ENCODE measurements at regions not wholly inside any gene's neighbourhood (a gene's known extent, or its start where the extent isn't known, plus 50 kb on each side); places are given as distances from the start of the nearest gene placed in this dataset.

DNA sequence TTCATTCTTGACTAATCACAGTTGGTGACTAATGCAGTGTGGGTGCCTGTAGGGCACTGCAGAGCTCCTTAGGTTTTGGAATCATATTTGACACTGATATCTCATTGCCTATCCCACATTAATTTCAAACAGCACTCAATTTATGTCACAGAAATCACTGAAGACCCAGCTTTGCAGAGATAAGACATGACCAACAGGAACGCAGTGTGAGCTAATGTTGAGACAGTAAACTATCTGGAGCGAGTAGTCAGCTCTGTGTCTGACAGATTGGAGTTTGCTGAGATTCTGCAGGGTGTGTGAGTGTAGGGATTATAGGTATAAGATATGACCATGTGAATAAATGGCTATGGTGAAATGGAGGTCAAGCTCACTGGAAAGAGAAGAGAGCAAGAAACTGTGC lies 1586.1 kb upstream of the AGA start:
- no peak overlapping the region for H3K4me3 ChIP-seq (replicated peaks; ENCODE audit: insufficient read depth, low read length)
- H3K27me3 ChIP-seq (ENCODE audit: insufficient read depth, poor library complexity, severe bottlenecking): no peaks in the 10 kb centered on the region
- TF ChIP-seq, protein P1, sequence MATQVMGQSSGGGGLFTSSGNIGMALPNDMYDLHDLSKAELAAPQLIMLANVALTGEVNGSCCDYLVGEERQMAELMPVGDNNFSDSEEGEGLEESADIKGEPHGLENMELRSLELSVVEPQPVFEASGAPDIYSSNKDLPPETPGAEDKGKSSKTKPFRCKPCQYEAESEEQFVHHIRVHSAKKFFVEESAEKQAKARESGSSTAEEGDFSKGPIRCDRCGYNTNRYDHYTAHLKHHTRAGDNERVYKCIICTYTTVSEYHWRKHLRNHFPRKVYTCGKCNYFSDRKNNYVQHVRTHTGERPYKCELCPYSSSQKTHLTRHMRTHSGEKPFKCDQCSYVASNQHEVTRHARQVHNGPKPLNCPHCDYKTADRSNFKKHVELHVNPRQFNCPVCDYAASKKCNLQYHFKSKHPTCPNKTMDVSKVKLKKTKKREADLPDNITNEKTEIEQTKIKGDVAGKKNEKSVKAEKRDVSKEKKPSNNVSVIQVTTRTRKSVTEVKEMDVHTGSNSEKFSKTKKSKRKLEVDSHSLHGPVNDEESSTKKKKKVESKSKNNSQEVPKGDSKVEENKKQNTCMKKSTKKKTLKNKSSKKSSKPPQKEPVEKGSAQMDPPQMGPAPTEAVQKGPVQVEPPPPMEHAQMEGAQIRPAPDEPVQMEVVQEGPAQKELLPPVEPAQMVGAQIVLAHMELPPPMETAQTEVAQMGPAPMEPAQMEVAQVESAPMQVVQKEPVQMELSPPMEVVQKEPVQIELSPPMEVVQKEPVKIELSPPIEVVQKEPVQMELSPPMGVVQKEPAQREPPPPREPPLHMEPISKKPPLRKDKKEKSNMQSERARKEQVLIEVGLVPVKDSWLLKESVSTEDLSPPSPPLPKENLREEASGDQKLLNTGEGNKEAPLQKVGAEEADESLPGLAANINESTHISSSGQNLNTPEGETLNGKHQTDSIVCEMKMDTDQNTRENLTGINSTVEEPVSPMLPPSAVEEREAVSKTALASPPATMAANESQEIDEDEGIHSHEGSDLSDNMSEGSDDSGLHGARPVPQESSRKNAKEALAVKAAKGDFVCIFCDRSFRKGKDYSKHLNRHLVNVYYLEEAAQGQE (IDR thresholded peaks at IDR 0.05; ENCODE audit: insufficient replicate concordance, low read depth): no peak
- TF ChIP-seq SPI1 (IDR thresholded peaks at IDR 0.05; ENCODE audit: borderline replicate concordance, low read depth): no peak
- TF ChIP-seq POLR2AphosphoS5 (IDR thresholded peaks at IDR 0.05; ENCODE audit: low read depth): no peak
- TF ChIP-seq GABPA (IDR thresholded peaks at IDR 0.05; ENCODE audit: low read depth): no peak
- TF ChIP-seq CTCF (IDR thresholded peaks at IDR 0.05; ENCODE audit: insufficient read depth, low read length): no peak
- H3K27ac ChIP-seq (replicated peaks): no peak overlapping the region
- no peak for DNase-seq (ENCODE audit: low read depth in 1 of 2, low spot score in 1 of 2)

DNA sequence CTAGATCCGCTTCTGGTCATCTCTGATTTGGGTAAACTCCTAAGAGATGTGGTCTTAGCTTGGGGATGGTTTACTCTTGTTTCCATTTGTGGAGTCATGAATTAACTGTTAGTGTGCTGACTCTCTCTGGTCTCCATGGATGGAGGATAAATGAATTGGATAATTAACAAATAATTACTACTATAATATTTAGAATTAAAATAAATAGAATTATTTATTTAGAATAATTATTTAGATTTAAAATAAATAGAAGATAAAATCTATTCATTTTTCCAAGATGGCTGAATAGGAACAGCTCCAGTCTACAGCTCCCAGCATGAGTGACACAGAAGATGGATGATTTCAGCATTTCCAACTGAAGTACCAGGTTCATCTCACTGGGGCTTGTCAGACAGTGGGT lies 1587.4 kb upstream of the AGA start:
- H3K27me3 ChIP-seq (ENCODE audit: insufficient read depth, poor library complexity, severe bottlenecking): no peaks in the 10 kb centered on the region
- H3K4me3 ChIP-seq (replicated peaks; ENCODE audit: insufficient read depth, low read length): no peak overlapping the region
- DNase-seq (ENCODE audit: low read depth in 1 of 2, low spot score in 1 of 2): no peak
- H3K27ac ChIP-seq (replicated peaks): no peak overlapping the region
- TF ChIP-seq SPI1 (IDR thresholded peaks at IDR 0.05; ENCODE audit: borderline replicate concordance, low read depth) (no peak), POLR2AphosphoS5 (IDR thresholded peaks at IDR 0.05; ENCODE audit: low read depth) (no peak), GABPA (IDR thresholded peaks at IDR 0.05; ENCODE audit: low read depth) (no peak)

DNA sequence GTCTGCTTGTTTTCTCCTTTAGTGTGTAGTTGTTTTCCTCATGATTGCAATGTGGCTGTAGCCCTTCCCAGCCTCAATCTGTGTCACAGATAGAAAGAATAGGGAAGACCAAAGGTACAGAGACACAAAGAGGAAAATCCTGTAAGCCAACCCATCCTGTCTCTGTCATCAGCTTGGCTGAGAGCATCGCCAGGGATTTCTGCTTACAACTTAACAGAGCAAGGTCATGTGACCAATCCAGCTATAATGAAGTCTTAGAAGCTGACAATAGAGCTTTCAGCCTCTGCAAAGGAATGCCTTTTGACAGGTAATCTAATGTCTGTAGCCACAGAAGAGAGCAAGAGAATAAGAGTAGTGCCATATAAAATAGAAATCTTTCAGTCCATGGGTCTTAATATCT lies 1598.0 kb upstream of the AGA start:
- no peak overlapping the region for H3K4me3 ChIP-seq (replicated peaks; ENCODE audit: insufficient read depth, low read length)
- H3K27me3 ChIP-seq (ENCODE audit: insufficient read depth, poor library complexity, severe bottlenecking): no peaks in the 10 kb centered on the region
- TF ChIP-seq SPI1 (IDR thresholded peaks at IDR 0.05; ENCODE audit: borderline replicate concordance, low read depth): no peak
- no peak overlapping the region for H3K27ac ChIP-seq (replicated peaks)
- no peak for DNase-seq (ENCODE audit: low read depth in 1 of 2, low spot score in 1 of 2)

- Histone ChIP-seq H3K27me3 (ENCODE audit: insufficient read depth, poor library complexity, severe bottlenecking) (no peaks in the 10 kb centered on the region), H3K27ac (replicated peaks) (no peak overlapping the region), H3K4me3 (replicated peaks; ENCODE audit: insufficient read depth, low read length) (no peak overlapping the region)
- TF ChIP-seq POLR2AphosphoS5 (IDR thresholded peaks at IDR 0.05; ENCODE audit: low read depth): no peak
- TF ChIP-seq, protein P1 (IDR thresholded peaks at IDR 0.05; ENCODE audit: insufficient replicate concordance, low read depth): no peak
- TF ChIP-seq SPI1 (IDR thresholded peaks at IDR 0.05; ENCODE audit: borderline replicate concordance, low read depth): no peak
- no peak for TF ChIP-seq CTCF (IDR thresholded peaks at IDR 0.05; ENCODE audit: insufficient read depth, low read length)
- no peak for TF ChIP-seq GABPA (IDR thresholded peaks at IDR 0.05; ENCODE audit: low read depth)
- no peak for DNase-seq (ENCODE audit: low read depth in 1 of 2, low spot score in 1 of 2)
Measured at GRCh38 chr4:179048839-179049453, 1606.7 kb upstream of the AGA start.

DNA sequence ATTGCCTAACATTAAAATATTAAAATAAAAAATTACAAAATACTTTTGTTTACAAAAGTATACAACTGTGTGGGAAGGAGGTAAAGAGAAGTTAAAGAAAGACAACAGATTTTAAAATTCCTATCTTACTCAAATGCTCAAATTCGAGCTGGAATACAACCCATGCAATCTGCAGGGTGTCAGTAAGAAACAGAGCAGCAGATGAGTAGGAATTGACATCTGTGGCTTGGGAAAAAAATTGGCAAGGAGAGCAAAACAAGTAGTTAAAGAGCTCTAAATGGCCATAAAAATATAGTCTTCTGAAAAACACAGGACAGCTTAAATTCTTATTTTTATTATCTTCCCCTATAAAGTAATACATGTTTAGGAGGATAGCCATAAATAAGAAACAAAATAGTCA lies 1609.0 kb upstream of the AGA start:
- H3K4me3 ChIP-seq (replicated peaks; ENCODE audit: insufficient read depth, low read length): no peak overlapping the region
- no peak for DNase-seq (ENCODE audit: low read depth in 1 of 2, low spot score in 1 of 2)
- TF ChIP-seq, protein P1 (IDR thresholded peaks at IDR 0.05; ENCODE audit: insufficient replicate concordance, low read depth): no peak
- TF ChIP-seq CTCF (IDR thresholded peaks at IDR 0.05; ENCODE audit: insufficient read depth, low read length) (no peak), GABPA (IDR thresholded peaks at IDR 0.05; ENCODE audit: low read depth) (no peak), POLR2AphosphoS5 (IDR thresholded peaks at IDR 0.05; ENCODE audit: low read depth) (no peak), SPI1 (IDR thresholded peaks at IDR 0.05; ENCODE audit: borderline replicate concordance, low read depth) (no peak)
- H3K27ac ChIP-seq (replicated peaks): no peak overlapping the region
- no peaks in the 10 kb centered on the region for H3K27me3 ChIP-seq (ENCODE audit: insufficient read depth, poor library complexity, severe bottlenecking)

Data from HL-60 (cell line).